ENCODE measurements at regions not wholly inside any gene's neighbourhood (a gene's known extent, or its start where the extent isn't known, plus 50 kb on each side); places are given as distances from the start of the nearest gene placed in this dataset.

- H3K36me3 Mint-ChIP-seq = peaks cover 7% of the 10 kb centered on the region
- H3K4me3 Mint-ChIP-seq = no peak overlapping the region
- TF ChIP-seq CTCF (IDR thresholded peaks at IDR 0.05) = no peak
- Histone ChIP-seq H3K36me3 (ENCODE audit: control insufficient read depth, insufficient read depth, low read length) (no peaks in the 10 kb centered on the region), H3K9me3 (ENCODE audit: control insufficient read depth, insufficient read depth, low read length) (peaks cover 11% of the 10 kb centered on the region), H3K27ac (ENCODE audit: low read length) (no peak overlapping the region), H3K4me3 (ENCODE audit: low read length) (no peak overlapping the region), H3K27me3 (ENCODE audit: control insufficient read depth, insufficient read depth, low read length) (no peaks in the 10 kb centered on the region), H3K4me1 (ENCODE audit: control insufficient read depth, insufficient read depth, low read length) (no peaks in the 10 kb centered on the region)
- DNase-seq (no peak), ATAC-seq (no peak)
- intact Hi-C loops (cut with micrococcal nuclease) = no loop called here
- peaks cover 8 to 11% of the 10 kb centered on the region in 2 donors for H3K9me3 Mint-ChIP-seq
- H3K4me1 Mint-ChIP-seq = no peaks in the 10 kb centered on the region
- H3K27me3 Mint-ChIP-seq (ENCODE audit: low read depth in 2 of 2) = no peaks in the 10 kb centered on the region
- no CpG with 5 or more reads among the region's 2 CpGs for WGBS (ENCODE audit: insufficient coverage)
- no peak overlapping the region for H3K27ac Mint-ChIP-seq
Measured at GRCh38 chr14:87652278-87652677, 340.7 kb downstream of the GALC start.

- WGBS (ENCODE audit: insufficient coverage) = 100% methylated on average over 1 of the region's 3 CpGs
- no peak overlapping the region for H3K4me3 Mint-ChIP-seq
- intact Hi-C loops (cut with micrococcal nuclease) = no loop called here
Measured at GRCh38 chr14:87644689-87645088, 348.3 kb downstream of the GALC start.

GRCh38 chr14:87643005-87643404, 350.0 kb downstream of the GALC start:
- intact Hi-C loops (cut with micrococcal nuclease) = no loop called here
- Mint-ChIP-seq H3K4me3 (no peak overlapping the region), H3K27me3 (ENCODE audit: low read depth in 2 of 2) (no peaks in the 10 kb centered on the region), H3K36me3 (no peaks in the 10 kb centered on the region), H3K27ac (no peak overlapping the region), H3K9me3 (peaks cover 4 to 7% of the 10 kb centered on the region in 2 donors), H3K4me1 (no peaks in the 10 kb centered on the region)
- Histone ChIP-seq H3K4me3 (ENCODE audit: low read length) (no peak overlapping the region), H3K27ac (ENCODE audit: low read length) (no peak overlapping the region), H3K27me3 (ENCODE audit: control insufficient read depth, insufficient read depth, low read length) (no peaks in the 10 kb centered on the region), H3K9me3 (ENCODE audit: control insufficient read depth, insufficient read depth, low read length) (no peaks in the 10 kb centered on the region), H3K36me3 (ENCODE audit: control insufficient read depth, insufficient read depth, low read length) (no peaks in the 10 kb centered on the region), H3K4me1 (ENCODE audit: control insufficient read depth, insufficient read depth, low read length) (no peaks in the 10 kb centered on the region)
- 88% methylated on average over 4 of the region's 4 CpGs for WGBS (ENCODE audit: insufficient coverage)
- ATAC-seq = no peak
- DNase-seq = no peak
- no peak for TF ChIP-seq CTCF (IDR thresholded peaks at IDR 0.05)

More at GRCh38 chr14:87644689-87645088, 348.3 kb downstream of the GALC start:
- TF ChIP-seq CTCF (IDR thresholded peaks at IDR 0.05) = no peak
- Histone ChIP-seq H3K4me1 (ENCODE audit: control insufficient read depth, insufficient read depth, low read length) (no peaks in the 10 kb centered on the region), H3K36me3 (ENCODE audit: control insufficient read depth, insufficient read depth, low read length) (no peaks in the 10 kb centered on the region), H3K9me3 (ENCODE audit: control insufficient read depth, insufficient read depth, low read length) (peaks cover 6% of the 10 kb centered on the region), H3K4me3 (ENCODE audit: low read length) (no peak overlapping the region), H3K27me3 (ENCODE audit: control insufficient read depth, insufficient read depth, low read length) (no peaks in the 10 kb centered on the region), H3K27ac (ENCODE audit: low read length) (no peak overlapping the region)
- peaks cover 7% of the 10 kb centered on the region for H3K36me3 Mint-ChIP-seq
- peaks cover 11% of the 10 kb centered on the region in 2 donors for H3K9me3 Mint-ChIP-seq
- H3K27me3 Mint-ChIP-seq (ENCODE audit: low read depth in 2 of 2) = no peaks in the 10 kb centered on the region
- no peak for ATAC-seq
- no peaks in the 10 kb centered on the region for H3K4me1 Mint-ChIP-seq
- no peak overlapping the region for H3K27ac Mint-ChIP-seq
- no peak for DNase-seq

- no peak overlapping the region for H3K4me3 ChIP-seq (ENCODE audit: low read length)
- ATAC-seq (no peak), DNase-seq (no peak)
- H3K9me3 Mint-ChIP-seq = peaks cover 3 to 6% of the 10 kb centered on the region in 2 donors
- H3K36me3 Mint-ChIP-seq = no peaks in the 10 kb centered on the region
- intact Hi-C loops (cut with micrococcal nuclease) = no loop called here
- H3K27ac Mint-ChIP-seq = no peak overlapping the region
- no peak overlapping the region for H3K27ac ChIP-seq (ENCODE audit: low read length)
- H3K4me1 Mint-ChIP-seq = no peaks in the 10 kb centered on the region
- H3K9me3 ChIP-seq (ENCODE audit: control insufficient read depth, insufficient read depth, low read length) = no peaks in the 10 kb centered on the region
- no peak for TF ChIP-seq CTCF (IDR thresholded peaks at IDR 0.05)
- H3K27me3 Mint-ChIP-seq (ENCODE audit: low read depth in 2 of 2) = no peaks in the 10 kb centered on the region
- H3K27me3 ChIP-seq (ENCODE audit: control insufficient read depth, insufficient read depth, low read length) = no peaks in the 10 kb centered on the region
- H3K4me3 Mint-ChIP-seq = no peak overlapping the region
- H3K36me3 ChIP-seq (ENCODE audit: control insufficient read depth, insufficient read depth, low read length) = no peaks in the 10 kb centered on the region
- H3K4me1 ChIP-seq (ENCODE audit: control insufficient read depth, insufficient read depth, low read length) = no peaks in the 10 kb centered on the region
Measured at GRCh38 chr14:87640553-87640952, 352.4 kb downstream of the GALC start.
